GM19467 (cell line): ENCODE measurements at regions not wholly inside any gene's neighbourhood (a gene's known extent, or its start where the extent isn't known, plus 50 kb on each side); places are given as distances from the start of the nearest gene placed in this dataset.

Source experiments
- ATAC-seq: cut with Tn5 transposase; IDR thresholded peaks from one replicate; pipeline ENCODE4 v1.9.1; 2021; ENCODE audit warnings: mild to moderate bottlenecking, moderate library complexity; ENCODE audit not compliant: unreplicated experiment

GRCh38 chr2:175571078-175571653 is 389.7 kb upstream of the ATP5MC3 start:
- no peak for ATAC-seq

DNA sequence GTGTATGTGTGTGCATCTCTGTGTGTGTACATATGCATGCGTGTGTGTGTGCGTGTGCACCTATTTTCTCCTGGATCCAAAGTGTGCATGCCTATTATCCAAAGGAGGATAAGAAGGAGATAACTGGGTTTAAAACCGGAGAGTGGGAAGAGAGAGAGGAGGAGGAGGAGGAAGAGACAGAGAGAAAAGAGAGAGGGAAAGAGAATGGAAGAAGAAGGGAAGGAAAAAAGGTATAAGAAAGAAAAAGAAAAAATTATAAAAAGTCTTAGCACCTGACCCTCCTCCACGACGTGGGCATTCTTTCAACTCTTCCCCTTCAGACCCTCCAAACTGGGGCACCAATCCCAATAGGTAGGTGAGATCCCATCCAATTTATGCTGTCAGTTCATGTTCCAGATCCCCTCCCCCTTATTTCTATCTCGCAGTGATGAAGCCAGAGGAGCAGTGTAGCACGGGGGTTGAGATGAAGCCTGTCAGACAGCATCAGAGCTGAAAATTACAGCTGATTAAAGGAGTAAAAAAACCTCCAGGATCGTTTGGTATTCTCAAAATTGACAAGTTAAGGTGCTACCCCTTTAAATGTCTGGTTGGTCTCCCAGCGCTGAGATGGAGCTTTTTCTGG is 386.7 kb upstream of the ATP5MC3 start:
- ATAC-seq: no peak

DNA sequence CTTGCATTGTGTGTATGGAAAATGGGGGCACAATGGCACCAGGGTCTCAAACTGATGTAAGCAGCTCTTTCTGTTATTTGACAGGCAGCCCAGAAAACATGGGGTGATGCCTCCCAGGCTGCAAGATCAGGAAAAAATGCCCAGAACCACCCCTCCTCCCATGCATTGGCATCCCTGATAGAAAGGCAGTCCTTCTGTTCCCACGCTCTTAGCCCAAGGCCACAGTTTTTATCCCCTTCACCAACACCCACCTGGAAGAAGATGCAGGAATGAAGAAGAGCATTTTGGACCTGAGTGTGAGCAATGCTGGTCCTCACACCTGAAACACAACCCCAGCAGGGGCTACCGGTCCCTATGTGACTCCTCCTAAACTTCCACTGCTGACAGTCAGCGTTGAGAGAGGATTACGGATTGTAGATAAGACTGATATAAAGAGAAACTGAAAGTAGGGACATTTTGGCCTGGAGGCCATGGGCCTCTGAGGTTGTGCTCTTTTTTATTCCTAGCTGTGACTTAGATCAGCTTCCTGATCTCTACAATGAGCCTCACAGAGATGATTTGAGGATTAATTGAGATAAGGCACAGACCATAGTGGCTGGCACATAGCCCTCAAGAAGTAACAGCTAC is 386.0 kb upstream of the ATP5MC3 start:
- ATAC-seq: no peak

DNA sequence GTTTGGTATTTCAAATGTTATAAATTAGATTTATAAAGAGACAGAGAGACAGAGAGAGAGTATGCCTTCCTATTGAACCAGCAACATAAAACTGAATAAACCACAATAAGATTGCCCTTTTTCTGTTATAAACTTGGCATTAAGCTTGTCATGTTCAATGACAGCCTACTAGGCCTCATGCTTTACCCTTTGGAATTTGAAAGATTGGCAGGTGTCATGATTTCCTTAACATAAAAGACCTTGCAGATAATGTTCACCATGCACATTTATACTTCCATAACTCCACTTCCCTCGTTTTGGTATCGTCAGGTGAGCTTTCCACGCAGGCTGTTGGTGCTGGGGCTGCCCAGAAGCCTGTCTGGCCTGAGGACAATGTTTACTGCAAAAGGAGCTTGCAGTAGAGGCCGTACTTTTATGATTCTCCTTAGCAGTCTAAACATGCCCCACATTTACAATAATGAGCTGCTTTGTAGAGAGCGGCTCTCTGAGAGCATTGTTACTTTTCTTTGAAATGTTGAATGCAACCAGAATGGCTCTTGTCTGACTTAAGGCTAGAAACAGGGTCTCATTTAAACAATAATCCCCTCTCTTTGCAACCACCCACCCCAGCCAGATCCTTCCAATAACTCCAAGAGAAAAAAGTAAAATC is 379.1 kb upstream of the ATP5MC3 start:
- ATAC-seq: no peak

- ATAC-seq: no peak
These were observed 378.1 kb upstream of the ATP5MC3 start for GRCh38 chr2:175559613-175560012.

GRCh38 chr2:175557810-175558377 is 376.4 kb upstream of the ATP5MC3 start:
- ATAC-seq: no peak

GRCh38 chr2:175553910-175554309 is 372.4 kb upstream of the ATP5MC3 start:
- no peak for ATAC-seq

GRCh38 chr2:175552902-175553301 is 371.4 kb upstream of the ATP5MC3 start:
- no peak for ATAC-seq

GRCh38 chr2:175540421-175540820 is 358.9 kb upstream of the ATP5MC3 start:
- ATAC-seq: no peak

DNA sequence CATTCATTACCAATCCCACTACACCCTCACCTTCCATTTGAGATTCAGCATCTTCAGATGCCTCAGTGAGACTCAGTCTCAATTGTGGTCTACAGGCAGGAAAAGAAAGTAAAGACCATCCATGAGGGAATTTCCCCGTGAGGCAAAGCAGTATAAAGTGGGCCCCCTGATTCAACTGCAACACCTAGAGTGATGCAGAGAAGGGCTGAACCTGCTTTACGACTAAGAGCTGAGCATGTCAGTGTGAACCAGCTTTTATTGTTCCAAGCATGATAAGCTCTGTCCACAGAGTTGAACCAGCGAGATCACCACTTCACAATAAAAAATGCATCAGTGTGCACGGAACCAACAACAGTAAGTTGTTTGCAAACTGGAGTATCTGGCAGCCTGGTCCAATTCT is 357.6 kb upstream of the ATP5MC3 start:
- ATAC-seq: no peak

DNA sequence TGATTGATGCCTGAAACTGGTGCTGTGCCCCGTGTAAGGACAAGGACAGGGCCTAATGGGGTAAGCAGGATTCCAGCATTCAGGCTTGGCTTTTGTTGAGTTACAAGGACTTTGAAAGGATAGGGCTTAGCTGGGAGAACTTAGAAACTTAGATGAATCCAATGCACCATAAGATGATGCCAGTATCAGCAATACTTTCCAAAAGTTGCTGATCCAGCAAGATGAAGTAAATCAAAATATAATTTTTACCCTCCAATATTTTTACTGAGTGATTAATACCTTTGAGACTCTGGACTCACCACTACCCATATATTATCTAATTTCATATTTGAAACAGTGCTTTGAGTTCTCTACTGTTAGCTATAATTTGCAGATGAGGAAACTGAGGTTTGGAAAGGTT is 354.5 kb upstream of the ATP5MC3 start:
- ATAC-seq: no peak

- ATAC-seq: no peak
These were observed 354.1 kb upstream of the ATP5MC3 start for GRCh38 chr2:175535631-175536030.

- ATAC-seq: no peak
These were observed 344.5 kb upstream of the ATP5MC3 start for GRCh38 chr2:175525975-175526374.

DNA sequence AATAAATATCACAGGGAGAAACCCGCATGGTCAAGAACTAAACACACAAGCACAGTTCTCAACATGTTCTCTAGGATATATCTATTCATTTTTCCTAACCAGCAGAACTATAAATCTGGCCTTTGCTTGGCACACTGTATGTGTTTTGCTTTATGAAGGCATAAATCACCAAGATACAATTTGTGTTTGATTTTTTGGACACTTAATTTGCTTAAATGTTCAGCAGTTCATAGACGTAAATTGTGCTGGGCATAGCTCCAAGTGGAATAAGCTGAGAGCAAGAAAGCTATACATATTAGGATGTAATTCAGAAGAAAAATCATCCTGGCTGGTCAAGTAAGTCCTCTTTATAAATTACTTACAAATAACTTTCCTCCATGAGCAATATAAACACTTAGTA is 341.5 kb upstream of the ATP5MC3 start:
- ATAC-seq: no peak

DNA sequence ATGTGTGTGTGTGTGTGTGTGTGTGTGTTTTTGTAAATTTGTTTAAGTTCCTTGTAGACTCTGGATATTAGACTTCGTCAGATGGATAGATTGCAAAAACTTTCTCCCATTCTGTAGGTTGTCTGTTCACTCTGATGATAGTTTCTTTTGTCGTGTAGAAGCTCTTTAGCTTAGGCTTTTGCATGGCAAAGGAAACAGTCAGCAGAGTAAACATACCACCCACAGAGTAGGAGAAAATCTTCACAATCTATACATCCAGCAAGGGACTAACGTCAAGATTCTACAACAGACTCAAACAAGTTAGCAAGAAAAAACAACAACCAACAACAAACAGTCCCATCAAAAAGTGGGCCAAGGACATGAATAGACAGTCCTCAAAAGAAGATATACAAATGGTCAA is 336.7 kb upstream of the ATP5MC3 start:
- ATAC-seq: no peak

GRCh38 chr2:175516555-175516954 is 335.0 kb upstream of the ATP5MC3 start:
- no peak for ATAC-seq

DNA sequence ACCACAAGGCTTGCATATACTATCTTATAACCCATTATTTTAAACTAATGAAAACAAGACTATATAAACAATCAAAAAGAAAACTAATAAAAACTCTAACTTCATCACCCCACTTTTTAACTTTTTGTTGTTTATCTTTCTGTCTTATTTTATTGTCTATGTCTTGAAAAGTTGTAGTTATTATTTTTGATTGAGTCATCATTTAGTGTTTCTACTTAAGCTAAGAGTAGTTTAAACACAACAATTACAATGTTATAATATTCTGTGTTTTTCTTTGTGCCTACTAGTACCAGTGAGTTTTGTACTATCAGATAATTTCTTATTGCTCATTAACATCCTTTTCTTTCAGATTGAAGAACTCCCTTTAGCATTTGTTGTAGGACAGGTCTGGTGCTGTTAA is 318.7 kb upstream of the ATP5MC3 start:
- ATAC-seq: no peak

- ATAC-seq: no peak
These were observed 308.9 kb upstream of the ATP5MC3 start for GRCh38 chr2:175490360-175490791.

DNA sequence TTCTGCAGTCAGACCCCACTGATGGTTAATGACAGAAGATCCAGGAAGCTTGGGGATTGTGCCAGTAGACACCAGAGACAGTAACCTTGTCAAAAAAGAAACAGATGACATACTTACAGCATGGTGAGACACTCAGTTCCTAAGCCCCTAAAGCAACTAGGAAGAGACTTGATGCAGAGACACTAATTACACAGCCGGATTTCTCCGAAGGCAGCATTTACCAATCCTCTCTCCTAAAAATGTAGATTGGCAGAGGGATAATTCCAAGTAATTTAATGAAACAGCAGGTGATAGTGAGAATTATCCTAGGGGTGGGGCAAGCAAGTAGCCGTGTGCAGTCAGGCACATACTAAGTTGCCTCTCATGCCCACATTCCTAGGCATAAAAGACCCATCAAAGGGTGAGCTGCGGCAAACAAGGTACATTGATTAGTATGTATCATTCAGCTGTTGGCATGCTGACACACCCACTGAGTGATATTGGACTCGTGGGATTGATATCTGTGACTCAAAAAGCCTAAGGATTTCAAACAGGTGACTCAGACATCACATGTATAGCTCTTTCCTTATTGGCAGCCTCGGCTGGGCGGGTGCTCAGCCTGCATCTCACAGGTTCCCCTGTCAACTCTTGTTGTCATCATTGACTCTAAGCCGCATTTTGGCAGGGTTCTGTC is 296.7 kb upstream of the ATP5MC3 start:
- ATAC-seq: no peak

- no peak for ATAC-seq
These were observed 295.4 kb upstream of the ATP5MC3 start for GRCh38 chr2:175476948-175477347.

DNA sequence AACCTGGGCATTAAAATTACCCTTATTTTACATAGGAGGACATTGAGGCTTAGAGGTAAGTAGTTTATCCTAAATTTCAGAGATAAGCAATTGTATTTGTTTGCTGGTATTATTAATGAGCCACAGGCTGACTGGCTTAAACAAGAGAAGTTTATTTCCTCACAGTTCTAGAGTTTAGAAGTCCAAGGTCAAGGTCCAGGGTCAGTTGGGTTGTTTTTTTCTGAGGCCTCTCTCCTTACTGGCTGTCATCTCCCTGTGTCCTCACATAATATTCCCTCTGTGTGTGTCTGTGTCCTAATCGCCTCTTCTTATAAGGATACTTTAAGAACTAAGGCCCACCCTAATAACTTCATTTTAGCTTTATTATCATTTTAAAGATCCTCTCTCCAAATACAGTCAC is 294.9 kb upstream of the ATP5MC3 start:
- ATAC-seq: no peak
